ENCODE measurements at regions not wholly inside any gene's neighbourhood (a gene's known extent, or its start where the extent isn't known, plus 50 kb on each side); places are given as distances from the start of the nearest gene placed in this dataset.

DNA sequence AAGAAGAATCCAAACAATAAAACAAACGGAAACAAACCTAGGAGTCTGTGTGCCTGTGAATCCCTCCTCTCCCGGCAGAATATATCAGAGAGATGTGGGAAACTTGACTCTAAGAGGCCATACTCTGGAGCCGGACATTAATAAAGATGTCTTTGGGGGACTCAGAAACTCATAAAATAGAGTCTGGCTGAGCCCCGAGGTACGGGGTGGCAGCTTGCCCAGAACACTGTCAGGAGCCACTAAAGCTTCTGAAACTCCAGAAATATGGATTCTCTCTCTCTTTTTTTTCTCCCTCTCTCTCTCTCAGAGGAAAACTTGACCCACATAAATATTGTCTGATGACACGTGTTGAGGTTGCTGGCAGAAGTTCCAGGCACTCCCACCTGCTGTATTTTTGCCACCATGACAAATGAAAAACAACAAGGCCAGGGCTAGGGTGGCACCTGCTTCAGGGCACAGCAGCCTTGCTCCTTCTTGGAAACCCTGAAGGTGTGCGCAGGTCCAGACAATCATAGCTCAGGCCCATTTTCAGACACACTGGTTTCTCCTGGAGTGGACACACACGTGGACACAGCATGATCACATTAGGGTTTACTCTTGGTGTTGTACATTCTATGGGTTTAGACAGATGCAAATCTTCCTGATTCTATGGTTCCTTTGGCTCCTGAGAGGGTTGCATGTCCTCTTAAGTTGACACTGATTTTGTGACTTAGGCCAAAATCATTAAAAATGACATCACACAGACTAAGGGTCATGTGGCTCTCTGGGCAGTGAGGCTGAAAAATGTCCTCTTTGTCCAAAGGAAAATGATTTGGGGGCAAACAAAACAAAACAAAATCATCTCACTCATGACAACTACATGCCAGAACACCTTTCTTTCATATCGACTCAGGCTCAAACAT, 282.6 kb upstream of the IRX3 start:
- DNase-seq (ENCODE audit: low read depth), result no peak

DNA sequence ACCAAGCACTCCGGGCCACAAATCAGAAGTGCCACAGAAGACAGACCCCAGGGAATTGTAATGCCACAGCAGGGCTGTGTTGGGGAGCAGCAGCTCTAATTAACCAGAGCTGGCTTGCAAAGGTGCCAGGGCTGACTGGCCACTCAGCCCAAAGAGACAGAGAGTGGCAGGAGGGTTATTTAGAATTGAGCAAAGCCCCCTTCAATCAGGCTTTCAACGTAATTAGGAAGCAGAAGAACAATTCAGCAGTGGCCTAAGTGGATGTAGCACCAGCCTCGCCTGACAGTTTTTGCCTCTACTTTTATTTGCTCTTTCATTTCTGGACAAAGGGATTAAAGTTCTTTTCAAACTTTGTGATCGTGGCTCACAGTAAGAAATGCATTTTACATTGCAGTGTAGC, 278.3 kb upstream of the IRX3 start:
- DNase-seq (ENCODE audit: low read depth), result no peak

DNA sequence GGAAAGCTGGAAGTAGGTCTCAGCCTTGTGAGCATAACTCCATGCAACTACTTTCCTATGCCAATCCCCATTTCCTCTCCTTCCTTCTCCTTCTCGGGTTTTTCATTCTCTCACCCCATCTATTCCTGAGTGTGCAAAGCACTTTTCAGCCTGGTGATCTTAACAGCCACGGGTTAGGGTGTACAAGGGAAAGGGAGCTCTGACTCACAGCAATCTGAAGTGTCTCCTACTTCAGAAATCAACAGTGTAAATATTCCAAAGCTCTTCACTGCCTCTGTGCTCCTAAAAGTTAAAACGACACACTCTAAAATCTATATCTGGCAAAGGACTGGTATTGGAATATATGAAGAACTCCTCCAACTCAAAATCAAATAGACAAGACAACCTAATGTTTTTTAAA, 268.0 kb upstream of the IRX3 start:
- no peak for DNase-seq (ENCODE audit: low read depth)

DNA sequence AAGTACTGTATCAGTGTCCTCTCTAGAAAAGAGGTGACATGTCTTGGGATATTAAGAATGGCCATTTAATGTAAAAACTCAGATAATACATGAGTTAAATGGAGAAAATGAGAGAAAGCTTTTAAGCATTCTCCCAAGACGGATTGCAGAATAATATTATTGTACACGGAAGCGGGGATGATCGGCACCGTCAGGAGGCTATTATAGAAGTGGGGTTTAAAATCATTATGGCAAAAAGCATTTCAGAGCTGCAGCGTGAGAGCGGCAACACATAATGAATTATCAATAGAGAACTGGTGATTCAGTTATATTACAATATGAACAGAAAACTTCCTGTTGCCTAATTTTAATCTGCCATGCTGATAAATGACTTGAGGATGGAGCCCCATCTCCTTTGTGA, 261.7 kb upstream of the IRX3 start:
- DNase-seq (ENCODE audit: low read depth), result no peak

DNA sequence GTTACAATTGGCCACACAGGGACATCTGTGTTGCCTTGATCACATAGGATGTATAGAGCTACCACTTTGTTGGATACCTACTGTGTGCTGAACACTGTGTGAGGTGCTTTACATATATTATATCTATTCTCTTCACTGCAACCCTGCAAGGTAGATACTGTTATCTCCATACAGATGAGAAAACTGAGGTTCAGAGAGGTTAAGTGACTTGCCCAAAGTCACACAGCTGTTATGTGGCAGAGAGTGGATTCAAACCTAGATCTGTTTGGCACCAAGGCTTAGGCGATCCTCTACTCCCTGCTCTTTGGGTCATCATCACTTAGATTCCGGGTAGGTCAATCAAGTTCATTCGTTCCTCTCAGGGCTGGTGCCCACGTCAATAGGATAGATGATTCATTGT, 260.5 kb upstream of the IRX3 start:
- DNase-seq (ENCODE audit: low read depth), result no peak

DNA sequence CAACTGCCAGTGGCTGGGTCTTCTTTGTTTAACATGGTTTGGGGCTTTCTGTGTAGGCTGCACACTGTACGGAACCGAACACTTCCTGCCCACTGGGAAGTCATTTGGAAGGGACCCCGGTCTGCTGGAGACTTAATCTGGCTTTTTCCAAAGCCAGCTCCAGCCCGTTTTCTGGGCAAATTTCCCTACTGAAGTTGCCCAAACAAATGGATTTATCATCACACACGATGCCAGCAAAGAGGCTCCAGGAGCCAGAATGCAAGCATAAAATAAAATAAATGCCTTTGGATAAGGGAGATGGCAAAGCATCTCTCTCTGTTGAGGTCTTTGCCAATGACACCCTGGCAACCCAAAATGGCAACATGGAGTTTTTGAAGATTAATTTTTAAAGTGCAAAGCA, 259.9 kb upstream of the IRX3 start:
- no peak for DNase-seq (ENCODE audit: low read depth)

DNA sequence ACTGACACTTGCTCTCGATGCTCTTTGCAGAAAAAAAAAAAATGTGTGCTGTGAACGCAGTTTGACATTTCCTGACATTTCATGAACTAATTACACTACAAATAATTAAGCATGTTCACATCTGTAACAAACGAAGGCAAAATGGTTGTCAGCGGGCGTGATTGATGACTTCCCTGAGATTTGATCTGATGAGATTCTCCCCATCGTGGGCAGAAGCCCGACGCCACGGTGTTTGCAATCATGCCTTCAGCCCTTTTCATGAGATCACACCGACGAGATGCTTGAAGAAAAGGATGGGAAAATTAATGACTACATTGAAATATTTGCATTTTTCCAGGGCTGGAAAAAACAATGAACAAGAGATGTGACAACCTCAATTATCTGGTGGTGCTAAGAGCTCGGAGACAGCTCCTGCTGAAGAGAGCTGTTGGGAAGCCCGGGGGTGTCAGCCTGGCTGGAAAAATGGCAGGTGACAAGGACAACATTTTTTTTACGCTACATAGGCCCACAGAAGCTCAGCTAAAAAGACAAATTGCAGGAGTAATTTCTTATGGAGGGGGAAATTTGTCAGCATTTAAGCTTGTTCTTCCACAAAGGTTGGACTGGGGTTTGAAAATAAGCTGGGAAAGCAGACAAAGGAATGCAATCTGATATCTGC, 259.4 kb upstream of the IRX3 start:
- DNase-seq (ENCODE audit: low read depth), result no peak

DNA sequence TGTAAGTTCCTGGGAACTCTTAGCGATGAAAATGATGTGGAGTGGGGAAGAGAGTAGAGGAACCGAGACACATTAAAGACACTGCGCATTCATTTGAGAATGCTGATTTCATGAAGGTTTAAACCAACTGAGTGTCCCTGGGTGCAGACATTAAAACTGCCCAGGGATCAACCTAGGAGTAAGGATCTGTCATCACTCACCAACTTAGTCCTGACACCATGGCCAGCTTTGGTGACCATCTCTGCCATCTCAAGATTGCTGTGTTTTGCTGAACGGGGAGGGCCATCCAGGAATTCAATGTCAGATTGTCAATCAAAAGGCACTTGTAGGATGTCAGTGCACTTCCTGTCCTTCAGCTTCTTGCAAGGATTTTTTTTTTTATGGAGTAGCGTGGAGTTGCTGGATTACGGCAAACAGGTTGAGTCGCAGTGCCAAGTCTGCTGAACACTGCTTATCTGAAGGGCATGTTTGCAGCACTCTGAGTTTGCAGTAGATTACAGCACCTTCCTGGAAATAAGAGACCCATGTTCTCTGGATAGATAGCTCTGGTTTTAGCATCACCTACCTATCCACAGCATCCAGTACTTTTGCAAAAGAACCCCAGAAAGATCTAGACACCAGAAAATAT, 258.1 kb upstream of the IRX3 start:
- DNase-seq (ENCODE audit: low read depth), result no peak

DNA sequence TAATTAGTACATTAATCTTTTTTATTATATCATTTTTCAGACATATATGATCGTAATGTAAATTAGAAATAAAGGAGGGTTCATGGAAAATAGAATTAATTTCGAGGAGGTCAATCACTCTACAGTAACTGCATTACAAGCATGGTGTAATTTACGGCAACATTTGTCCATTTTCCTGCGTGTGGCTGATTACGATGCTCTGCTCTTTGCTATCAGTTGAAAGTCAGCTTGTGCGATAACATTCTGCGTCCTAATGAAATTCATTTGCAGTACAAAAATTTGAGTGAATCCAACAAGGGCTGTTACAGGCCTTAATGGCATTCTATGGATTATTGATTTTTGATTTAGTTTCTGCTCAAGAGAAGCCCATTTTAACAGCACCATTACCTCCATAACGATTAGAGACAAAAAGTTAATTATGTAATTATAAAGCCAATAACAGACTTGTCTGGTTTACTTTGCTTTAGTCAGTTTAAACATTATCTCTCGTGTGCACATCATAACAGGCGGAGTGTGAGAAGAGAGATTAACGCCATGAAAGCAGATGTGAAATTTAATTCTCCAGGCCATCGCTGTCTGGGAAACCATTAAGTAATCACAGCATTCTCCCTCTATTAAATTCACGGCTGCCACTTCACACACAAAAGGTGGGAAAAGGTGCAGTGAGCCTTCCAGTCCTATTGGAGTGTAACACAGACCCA, 256.4 kb upstream of the IRX3 start:
- DNase-seq (ENCODE audit: low read depth), result no peak

DNA sequence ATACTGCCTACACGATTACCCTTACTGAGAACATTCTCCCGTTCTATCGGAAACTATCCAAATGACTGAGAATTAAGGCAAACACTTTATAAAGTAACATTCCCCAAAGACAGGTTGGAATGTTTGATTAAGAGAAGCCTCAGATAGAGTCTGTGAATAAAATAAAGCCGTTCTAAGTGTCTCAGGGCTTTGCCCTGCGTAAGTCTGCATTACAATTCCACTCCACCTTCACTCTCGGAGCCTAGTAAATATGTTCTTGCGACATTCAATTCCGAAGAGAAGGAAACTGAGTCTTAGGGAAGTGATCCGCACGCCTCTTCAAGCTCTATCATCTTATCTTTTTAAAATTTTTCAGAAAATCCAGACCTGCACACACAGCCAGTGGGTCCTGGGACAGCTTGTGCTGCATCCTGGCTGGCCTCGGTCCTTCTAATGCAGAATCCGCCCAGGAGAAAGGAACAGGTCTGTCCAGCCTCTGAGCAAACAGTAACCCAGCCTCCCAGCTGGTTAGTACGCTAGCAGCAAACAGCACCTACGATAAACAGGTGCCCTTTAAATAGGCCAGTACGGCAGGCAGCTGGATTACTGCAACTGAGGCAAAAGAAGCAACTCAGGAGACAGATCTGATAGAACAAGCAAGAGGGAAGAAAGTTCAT, 254.1 kb upstream of the IRX3 start:
- no peak for DNase-seq (ENCODE audit: low read depth)

DNA sequence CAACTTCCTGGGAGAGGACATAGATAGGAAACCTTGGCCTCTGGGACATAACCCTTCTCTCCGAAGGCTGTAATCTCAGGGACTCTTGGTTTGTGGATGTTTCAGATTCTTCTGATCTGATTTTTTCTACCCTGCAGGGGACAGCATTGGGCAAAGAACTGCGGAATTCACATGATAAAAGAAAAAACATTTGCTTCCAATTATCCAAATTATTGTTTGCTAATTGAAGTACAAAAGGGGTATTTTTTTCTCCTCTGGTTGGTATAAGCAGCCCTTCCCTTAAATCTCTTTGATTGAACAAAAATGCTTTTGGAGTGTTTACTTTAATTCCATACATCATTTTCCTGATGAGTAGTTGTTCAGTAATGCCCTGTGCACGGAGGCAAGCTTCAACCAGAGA, 251.7 kb upstream of the IRX3 start:
- no peak for DNase-seq (ENCODE audit: low read depth)

DNA sequence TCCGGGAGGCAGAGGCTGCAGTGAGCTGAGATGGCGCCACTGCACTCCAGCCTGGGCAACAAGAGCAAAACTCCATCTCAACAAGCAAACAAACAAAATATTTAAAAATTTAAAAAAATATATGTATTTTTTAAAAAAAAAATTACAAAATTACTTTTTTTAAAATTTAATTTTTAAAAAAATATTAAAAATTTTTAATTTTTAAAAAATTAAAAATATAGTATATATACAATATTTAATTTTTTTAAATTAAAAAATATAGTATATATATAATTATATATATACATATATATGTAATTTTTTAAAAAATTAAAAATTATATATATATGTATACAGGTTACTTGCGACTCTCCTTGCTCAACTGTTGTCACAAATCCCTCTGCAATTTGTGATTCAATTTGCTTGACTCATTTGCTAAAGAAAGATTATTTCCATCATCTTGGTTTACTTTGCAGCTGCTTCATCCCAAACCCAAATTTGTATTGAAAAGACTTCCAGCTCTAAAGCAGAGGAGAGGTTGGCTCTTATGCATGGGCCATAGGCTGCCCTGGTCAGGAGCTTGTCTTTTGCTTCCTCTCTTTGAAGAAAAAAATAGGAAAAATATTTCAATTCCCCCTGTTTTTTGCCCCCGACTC, 247.4 kb upstream of the IRX3 start:
- no peak for DNase-seq (ENCODE audit: low read depth)

DNA sequence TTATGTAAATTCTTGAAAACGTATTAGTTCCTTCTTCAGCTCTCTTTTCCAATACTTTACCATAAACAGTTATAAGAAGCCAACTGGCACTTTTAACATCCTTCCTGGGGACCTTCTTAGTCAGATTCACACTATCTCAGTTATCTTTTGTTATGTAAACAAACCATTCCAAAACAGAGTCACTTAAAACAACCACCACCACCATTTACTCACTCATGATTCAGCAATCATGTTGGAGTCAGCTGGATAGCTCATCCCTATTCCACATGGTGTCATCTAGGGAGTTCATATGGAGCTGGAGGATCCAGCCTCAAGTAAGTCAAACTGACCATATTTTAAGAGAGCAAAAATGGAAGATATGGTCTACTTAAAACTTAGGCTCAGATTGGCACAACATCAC, 240.3 kb upstream of the IRX3 start:
- no peak for DNase-seq (ENCODE audit: low read depth)

DNA sequence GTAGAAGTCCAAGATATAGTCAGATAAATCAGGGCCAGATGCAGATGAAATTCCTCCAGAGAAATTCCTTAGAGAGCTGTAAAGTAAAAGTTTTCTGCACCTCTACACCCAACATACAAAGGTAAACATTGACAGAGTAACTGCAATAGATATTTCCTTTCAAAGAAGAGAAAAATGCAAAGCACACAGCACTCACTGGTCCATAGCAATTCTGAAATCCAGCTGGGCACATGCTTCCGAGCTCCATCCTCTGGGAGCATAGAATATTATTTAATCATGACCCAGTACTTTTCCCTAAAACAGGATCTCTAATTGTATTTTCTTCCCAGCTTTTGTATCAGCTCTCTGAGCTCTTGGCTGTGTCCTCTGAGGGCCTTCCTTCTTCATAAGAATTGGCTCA, 239.5 kb upstream of the IRX3 start:
- DNase-seq (ENCODE audit: low read depth), result no peak

DNA sequence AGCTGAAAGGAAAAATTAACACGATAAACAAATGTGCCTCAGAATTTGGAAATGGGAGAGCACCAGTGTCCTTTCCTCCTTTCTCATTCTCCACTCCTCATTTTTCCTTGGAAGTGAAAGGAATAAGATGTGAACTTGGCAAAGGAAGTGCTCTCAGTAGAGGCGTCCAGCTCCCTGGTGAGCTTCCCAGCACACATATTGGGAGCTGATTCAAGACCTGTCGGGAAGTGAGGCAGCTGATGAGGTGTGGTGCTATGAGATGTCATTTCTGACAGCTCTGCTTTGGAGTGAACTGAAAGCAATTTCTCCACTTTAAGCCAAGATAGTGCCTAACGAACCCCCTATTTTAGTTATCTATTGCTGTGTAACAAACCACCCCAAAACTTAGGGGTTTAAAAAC, 238.5 kb upstream of the IRX3 start:
- DNase-seq (ENCODE audit: low read depth), result no peak

DNA sequence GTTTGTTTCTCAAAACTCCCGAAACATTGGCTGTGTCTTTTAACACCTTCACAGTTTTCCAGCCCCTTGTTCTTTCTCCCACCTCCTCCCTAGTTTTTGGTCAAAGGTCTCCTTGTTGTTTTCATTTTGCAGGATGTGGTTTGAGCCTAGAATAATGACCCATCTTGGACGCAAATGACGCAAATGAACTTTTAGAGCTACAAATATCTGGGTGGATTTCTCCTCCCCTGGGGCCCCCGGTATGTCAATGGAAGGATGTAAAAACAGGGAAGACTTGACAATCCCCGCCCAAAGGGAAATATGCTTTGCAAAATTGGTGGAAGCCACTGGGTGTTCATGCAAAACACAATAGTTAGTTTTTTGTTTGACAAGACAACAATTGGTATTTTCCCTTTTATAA, 236.0 kb upstream of the IRX3 start:
- DNase-seq (ENCODE audit: low read depth), result no peak

DNA sequence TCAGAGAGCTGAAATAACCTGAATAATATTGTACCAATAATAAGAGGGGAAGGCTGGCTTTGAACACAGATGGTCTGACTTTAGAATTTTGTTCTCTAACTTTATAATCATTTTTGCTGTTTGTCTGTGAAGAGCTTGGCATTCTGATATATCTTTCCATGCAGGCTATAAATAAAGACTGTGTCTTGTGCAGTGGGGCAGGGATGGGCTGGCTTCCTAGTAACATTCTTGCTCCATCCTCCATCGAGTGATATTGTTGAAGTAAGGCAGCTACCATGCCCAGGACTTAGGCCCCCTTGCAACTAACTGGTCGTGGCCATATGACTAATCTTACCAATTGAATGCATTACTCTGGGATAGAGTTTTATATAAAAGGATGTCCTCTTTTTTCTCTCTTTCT, 234.7 kb upstream of the IRX3 start:
- DNase-seq (ENCODE audit: low read depth), result no peak

DNA sequence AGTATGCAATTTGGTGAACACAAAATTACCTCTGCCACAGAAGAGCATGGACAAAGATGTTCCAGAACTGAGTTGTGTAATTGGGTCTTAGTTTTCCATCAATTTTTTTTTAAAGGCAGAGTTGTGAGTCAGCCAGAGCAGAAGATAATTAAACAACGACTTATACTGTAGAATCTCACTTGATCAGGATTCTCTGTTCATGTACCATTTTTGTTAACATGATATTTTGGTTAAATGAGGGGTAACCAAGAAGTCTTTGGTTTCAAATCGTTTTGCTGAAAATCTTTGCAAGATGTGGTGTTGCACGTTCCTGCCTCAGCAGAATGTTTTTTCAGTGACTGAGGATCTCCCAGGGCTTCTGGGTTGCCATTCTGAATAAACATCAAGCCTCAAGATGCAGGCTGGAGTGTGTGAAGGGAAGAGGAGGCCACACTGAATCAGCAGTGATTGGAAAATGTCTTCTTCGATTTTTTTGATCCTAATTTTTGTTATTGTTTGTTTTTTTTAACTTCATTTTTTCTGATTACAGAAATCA, 232.6 kb upstream of the IRX3 start:
- no peak for DNase-seq (ENCODE audit: low read depth)

DNA sequence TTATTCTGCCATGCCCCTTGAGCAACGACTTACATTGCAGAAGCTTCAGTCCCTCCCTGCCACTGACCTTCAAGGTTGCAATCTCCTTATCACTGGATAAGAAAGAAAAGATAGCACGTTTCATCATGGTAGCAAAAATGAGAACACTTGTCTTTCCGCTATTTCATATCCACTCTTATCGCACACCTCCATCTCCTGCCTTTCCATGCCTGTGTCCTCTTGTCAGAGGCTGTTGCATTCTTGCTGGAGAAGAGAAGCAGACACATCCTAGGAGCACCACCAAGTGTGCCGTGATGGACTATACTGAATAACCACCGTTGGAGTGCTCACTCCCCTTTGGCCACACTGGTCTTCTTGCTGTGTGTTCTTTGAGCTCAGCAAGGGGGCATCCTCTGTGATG, 230.6 kb upstream of the IRX3 start:
- DNase-seq (ENCODE audit: low read depth), result no peak

DNA sequence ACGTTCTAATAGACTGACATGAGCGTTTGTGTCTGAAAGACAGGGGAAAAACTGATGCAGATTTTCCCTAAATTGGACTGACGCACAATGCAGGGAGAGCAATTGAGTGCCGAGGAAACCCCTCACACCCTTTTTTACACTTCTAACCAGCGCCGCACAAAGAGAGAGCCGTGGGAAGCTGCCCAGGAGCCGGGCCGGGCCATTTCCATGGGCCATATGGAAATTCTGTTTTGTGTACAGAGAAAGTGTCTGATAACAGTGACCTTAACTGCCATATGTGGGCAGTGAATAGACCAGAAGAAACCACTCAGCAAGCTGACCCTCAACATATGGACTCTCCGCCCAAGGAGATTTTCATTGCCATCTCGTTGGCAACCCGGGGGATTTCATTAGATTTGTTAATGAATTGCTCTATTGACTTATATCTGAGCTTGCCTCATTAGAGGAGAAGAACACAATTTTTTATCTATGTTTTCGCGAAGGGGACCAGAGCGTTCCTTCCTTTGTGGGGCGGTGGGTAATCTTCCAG, 225.9 kb upstream of the IRX3 start:
- DNase-seq (ENCODE audit: low read depth), result no peak

DNA sequence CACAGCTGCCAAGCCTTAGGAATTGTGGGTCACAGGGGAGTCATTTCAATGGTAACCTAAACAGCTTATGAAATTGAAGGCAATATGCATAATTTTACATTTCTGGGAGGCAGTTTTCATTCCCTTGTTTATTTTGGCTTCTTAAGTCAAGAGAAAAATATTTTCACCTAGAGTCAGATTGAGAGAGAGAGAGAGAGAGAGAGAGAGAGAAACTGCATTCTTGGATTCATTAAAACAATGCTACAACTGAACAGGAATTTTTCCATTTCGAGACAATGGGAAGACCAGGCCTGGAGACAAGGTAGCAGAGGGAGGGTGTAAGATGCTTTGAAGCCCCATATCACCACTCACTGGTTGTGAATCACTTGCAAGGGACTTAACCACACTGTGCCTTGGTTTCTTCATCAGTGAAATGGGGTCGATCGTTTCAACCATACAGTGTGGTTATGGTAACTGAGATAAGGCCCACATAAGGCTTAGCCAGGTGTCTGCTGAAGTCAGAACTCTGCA, 224.7 kb upstream of the IRX3 start:
- no peak for DNase-seq (ENCODE audit: low read depth)
